SK-MEL-5 (cell line): ENCODE measurements at regions not wholly inside any gene's neighbourhood (a gene's known extent, or its start where the extent isn't known, plus 50 kb on each side); places are given as distances from the start of the nearest gene placed in this dataset.
"Not testable (repeated sequence)": the region's sequence is repeated elsewhere in the genome, so short reads cannot be mapped to it uniquely, and the experiment has no call there.

Experiments used
- DNase-seq: peaks from one replicate; pipeline ENCODE4 v3.0.0-alpha.2; 2016; ENCODE audit warnings: low read depth, low spot score
- in situ Hi-C: cut with HindIII; loops from 2 replicates; pipeline ENCODE4 v1.10.0; 2016; ENCODE audit warnings: low sequenced_read_pairs, high pct_unique_total_duplicates, low pct_unique_long_range_greater_than_20kb

- DNase-seq: no peak
- in situ Hi-C loops: no loop called here
These were observed 96.3 kb upstream of the ZNF462 start for GRCh38 chr9:106766616-106767015.

DNA sequence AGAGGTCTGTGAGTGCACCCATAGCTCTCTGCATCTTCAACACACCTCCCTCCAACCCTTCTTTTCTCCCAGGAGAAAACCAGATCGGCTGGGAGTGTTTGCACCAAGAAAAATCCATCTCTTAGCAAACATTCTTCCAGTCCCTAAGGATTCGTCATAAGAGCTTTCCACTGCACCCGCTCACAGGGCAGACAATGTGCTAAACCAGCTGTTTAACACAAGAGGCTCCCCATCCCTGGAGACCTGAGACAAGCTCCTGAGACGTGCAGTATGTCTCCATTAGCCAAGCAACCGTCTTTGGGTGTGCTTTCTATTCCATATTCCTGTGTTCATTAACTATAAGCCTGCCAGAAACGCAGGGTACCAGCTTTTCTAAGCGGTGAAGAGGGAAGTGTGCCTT lies 93.6 kb upstream of the ZNF462 start:
- DNase-seq: no peak
- in situ Hi-C loops: no loop called here

DNA sequence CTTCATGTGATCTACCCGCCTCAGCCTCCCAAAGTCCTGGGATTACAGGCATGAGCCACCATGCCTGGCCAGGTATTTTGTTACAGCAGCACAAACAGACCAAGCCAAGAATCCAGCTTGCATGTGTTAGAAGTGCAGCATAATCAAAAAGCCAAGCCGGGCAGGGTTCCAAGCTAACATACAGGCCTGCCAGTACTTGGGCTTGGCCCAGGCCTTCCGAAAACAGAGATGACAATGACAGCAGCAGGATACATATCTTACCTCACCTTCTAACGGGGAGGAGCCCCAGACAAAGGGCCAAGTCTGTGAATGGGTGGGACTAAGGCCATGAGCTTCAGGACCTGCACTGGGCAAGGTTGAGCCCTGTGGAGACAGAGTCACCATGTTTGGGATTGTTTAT lies 91.4 kb upstream of the ZNF462 start:
- in situ Hi-C loops: no loop called here
- DNase-seq: no peak

DNA sequence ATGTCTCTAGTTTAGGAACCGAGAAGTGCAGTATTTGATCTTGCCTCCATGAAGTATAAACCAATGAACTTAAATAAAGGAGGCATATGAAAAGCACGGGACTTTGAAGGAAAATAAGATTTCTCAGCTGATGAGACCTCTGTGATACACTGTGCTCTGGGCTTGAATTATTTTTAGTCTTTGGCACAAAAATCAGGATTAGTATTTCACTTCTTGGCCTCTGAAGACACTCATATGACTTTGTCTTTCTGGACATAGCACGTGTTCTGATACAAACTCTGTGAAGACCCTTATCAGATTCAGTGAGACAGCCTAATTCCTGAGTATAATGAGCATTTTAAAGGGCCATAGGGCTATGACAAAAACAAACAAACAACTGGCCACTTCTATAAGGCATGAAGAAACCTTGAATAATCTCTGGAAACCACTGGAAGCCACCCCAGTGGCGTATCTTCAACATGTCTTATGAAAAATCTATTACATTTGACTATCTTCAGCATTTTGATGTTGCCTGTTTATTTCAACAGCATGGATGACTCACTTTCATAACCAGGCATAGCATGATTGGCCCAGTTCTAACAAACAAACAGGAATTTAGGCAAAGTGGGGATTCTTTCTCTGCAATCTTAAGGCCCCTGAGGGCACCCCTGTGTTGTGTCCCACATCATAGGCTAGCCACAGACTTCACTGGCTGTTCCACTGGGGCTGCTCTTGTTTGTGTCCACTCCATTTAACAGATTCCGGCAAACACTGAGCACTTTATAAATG lies 90.3 kb upstream of the ZNF462 start:
- in situ Hi-C loops: no loop called here
- no peak for DNase-seq

DNA sequence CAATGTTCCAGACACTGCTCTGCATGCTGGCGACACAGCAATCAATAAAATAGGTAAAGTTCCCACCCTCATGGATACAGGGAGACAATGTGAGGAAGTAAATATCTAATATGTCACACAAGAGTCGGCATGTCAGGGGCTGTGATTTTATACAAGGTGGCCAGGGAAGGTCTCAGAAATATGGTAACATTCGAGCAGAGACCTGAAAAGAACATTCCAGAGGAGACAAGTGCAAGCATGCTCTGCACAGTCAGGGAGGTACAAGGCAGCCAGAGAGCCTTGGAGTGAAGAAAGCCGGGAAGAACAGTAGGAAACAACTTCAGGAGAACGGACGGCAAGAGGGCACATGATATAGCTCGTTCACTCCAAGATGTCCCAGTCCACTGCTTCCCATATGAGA lies 89.2 kb upstream of the ZNF462 start:
- no peak for DNase-seq
- in situ Hi-C loops: no loop called here

DNA sequence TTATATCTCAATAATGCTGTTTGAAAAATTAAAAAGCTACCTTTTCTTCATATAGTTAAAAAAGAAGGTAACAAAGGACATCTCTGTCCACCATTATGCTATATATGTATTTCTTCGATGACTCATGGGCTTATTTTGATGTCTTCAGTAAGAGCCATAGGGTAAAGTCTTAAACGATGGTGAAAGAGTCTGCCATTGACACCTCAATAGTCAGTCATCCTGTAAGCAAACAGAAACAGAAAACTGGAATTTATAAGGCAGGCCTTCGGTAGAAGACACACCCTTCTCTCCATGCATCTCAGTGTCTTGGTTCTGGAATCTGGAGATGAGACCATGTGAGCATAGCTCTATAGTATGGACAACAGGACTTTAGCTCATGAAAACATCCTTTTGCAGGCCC lies 87.0 kb upstream of the ZNF462 start:
- no peak for DNase-seq
- in situ Hi-C loops: no loop called here

DNA sequence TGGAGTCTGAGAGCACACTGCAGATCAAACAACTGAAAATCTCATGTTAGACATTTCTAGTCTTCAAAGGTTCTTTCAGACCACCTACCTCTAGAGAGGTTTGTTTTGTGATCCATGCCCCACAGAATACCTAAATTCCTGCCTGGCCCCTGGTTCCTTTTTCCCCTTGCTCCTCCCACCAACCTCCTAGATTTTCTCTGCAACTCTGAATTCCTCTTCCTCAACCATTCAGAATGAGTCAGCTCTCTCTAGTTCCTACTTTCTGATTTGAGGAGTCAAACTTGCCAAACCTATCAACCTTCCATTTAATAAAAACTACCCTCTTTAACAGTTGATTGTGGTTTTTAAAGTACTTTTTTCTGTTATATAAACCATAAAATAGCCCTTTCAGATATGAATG lies 83.2 kb upstream of the ZNF462 start:
- no peak for DNase-seq
- in situ Hi-C loops: no loop called here

DNA sequence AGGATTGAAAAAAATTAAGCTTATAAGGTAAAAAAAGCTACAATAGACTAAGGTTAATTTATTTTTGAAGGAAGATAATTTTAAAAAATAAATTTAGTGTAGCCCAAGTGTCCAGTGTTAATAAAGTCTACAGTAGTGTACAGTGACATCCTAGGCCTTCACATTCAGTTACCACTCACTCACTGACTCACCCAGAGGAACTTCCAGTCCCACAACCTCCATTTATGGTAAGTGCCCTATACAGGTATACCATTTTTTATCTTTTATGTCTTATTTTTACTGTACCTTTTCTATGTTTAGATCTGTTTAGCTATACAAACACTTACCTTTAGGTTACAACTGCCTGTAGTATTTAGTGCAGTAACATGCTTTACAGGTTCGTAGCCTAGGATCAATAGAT lies 79.8 kb upstream of the ZNF462 start:
- in situ Hi-C loops: no loop called here
- DNase-seq: no peak

DNA sequence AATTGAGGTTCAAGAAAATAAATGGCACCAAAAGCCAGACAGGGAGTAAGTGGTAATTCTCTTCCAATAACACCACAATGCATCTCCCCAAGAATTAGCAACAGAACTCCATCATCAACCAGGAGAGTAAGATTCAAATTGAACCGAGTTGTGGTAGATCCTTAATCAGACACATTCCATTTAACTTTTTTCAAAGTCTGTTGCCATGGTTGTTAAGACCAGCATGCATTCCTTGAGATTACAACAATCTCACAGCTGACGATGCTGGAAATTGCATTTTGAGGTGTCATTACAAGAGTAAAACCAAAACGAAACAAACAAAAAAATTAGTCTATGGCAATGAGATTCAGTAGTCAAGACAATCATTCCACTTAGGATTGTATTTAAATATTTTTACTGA lies 78.9 kb upstream of the ZNF462 start:
- no peak for DNase-seq
- in situ Hi-C loops: no loop called here

DNA sequence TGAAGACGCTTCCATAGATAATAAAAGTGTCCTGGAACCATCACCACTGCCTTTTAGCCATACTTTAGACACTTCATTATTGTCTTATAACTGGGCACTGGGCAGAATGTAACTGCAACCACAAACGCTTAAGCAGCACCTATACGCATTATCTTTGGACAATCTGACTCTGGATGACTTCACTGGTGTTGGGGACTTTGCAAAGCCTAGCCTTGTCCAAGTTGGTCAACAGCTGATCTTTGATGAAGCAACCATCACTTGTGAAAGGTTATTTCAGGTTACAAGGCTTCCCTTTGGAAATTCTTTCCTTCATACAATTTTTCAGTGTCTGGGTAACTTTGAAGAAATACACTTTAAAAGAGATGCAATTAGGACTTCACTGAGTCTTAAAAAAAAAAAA lies 77.8 kb upstream of the ZNF462 start:
- DNase-seq: peak; percentile 15
- in situ Hi-C loops: no loop called here

- DNase-seq, in situ Hi-C loops: not testable (repeated sequence)
These were observed 74.9 kb upstream of the ZNF462 start for GRCh38 chr9:106788021-106788420.

GRCh38 chr9:106795031-106795430 lies 67.9 kb upstream of the ZNF462 start:
- in situ Hi-C loops: no loop called here
- no peak for DNase-seq

- in situ Hi-C loops: no loop called here
These were observed 66.2 kb upstream of the ZNF462 start for GRCh38 chr9:106796771-106797170.

DNA sequence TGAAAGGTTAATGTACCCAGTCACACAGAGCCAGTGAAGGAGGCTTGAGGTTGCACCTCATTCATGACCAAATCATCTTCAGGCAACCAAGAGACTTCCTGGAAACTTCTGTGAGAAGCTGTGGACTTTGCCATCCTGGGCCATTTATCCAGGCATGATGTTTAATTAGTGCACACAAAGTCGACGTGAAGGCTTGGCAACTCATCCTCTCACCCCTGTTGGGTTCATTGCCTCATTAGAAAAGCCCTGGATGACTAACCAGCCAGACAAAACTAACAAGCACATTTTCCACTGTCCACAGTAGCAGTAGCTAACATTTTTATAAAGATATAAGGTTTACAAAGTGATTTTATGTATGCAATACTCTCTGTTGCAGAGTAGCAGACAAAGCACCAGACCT lies 65.7 kb upstream of the ZNF462 start:
- no peak for DNase-seq
- in situ Hi-C loops: no loop called here

More at GRCh38 chr9:106796771-106797170, 66.2 kb upstream of the ZNF462 start:
- DNase-seq: no peak

GRCh38 chr9:106798016-106798799 lies 64.8 kb upstream of the ZNF462 start:
- in situ Hi-C loops: no loop called here
- peak; percentile 45 for DNase-seq

- DNase-seq: no peak
- in situ Hi-C loops: no loop called here
These were observed 63.8 kb upstream of the ZNF462 start for GRCh38 chr9:106799152-106799551.

- in situ Hi-C loops: no loop called here
- DNase-seq: no peak
These were observed 62.2 kb upstream of the ZNF462 start for GRCh38 chr9:106800701-106801270.

- in situ Hi-C loops: no loop called here
- no peak for DNase-seq
These were observed 61.1 kb upstream of the ZNF462 start for GRCh38 chr9:106801816-106802215.
